ENCODE measurements at regions not wholly inside any gene's neighbourhood (a gene's known extent, or its start where the extent isn't known, plus 50 kb on each side); places are given as distances from the start of the nearest gene placed in this dataset.

DNA sequence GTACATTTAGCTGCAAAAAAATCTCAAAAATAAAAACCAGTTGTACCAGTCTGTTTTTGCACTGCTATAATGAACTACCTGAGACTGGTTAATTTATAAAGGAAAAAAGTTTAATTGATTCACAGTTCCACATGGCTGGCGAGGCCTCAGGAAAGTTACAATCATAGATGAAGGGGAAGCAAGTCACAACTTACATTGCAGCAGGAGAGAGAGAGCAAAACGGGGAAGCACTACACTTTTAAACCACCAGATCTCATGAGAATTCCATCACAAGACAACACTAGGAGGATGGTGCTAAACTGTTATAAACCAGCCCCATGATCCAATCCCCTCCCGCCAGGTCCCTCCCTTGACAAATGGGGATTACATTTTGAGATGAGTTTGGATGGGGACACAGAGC, 186.0 kb downstream of the TMTC3 start:
- TF ChIP-seq, protein P1, sequence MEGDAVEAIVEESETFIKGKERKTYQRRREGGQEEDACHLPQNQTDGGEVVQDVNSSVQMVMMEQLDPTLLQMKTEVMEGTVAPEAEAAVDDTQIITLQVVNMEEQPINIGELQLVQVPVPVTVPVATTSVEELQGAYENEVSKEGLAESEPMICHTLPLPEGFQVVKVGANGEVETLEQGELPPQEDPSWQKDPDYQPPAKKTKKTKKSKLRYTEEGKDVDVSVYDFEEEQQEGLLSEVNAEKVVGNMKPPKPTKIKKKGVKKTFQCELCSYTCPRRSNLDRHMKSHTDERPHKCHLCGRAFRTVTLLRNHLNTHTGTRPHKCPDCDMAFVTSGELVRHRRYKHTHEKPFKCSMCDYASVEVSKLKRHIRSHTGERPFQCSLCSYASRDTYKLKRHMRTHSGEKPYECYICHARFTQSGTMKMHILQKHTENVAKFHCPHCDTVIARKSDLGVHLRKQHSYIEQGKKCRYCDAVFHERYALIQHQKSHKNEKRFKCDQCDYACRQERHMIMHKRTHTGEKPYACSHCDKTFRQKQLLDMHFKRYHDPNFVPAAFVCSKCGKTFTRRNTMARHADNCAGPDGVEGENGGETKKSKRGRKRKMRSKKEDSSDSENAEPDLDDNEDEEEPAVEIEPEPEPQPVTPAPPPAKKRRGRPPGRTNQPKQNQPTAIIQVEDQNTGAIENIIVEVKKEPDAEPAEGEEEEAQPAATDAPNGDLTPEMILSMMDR (IDR thresholded peaks at IDR 0.05) = no peak
- no peak for TF ChIP-seq POLR2A (IDR thresholded peaks at IDR 0.05)

All from lower leg skin (tissue), 3 donors.